ENCODE measurements at regions not wholly inside any gene's neighbourhood (a gene's known extent, or its start where the extent isn't known, plus 50 kb on each side); places are given as distances from the start of the nearest gene placed in this dataset.

DNA sequence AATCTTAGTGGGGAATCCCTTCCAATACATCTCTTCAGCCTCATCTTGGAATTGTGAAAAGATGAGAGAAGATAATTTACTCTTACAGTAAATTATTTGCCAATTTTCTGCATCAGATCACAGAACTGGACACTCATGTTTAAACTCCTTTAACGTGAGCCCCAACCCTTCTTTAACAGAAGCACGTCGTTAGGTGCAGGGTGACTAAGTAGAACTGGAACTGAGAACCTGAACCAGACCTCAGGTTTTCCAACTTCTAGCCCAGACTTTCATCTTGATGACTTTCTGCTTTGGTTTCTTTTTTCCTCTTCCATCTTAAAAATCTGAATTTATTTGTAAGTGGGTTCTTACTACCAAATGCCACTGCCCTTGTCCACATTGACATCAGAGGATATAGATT, 57.2 kb upstream of the LYZL2 start:
- TF ChIP-seq, protein P1, sequence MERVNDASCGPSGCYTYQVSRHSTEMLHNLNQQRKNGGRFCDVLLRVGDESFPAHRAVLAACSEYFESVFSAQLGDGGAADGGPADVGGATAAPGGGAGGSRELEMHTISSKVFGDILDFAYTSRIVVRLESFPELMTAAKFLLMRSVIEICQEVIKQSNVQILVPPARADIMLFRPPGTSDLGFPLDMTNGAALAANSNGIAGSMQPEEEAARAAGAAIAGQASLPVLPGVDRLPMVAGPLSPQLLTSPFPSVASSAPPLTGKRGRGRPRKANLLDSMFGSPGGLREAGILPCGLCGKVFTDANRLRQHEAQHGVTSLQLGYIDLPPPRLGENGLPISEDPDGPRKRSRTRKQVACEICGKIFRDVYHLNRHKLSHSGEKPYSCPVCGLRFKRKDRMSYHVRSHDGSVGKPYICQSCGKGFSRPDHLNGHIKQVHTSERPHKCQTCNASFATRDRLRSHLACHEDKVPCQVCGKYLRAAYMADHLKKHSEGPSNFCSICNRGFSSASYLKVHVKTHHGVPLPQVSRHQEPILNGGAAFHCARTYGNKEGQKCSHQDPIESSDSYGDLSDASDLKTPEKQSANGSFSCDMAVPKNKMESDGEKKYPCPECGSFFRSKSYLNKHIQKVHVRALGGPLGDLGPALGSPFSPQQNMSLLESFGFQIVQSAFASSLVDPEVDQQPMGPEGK (CRISPR knock-in tag; IDR thresholded peaks at IDR 0.05; ENCODE audit: borderline replicate concordance): no peak
- TF ChIP-seq TOX (CRISPR knock-in tag; IDR thresholded peaks at IDR 0.05; ENCODE audit: borderline replicate concordance) (no peak), SNAI2 (CRISPR knock-in tag; IDR thresholded peaks at IDR 0.05) (no peak), GLIS3 (CRISPR knock-in tag; IDR thresholded peaks at IDR 0.05) (no peak), ARNTL (CRISPR knock-in tag; IDR thresholded peaks at IDR 0.05; ENCODE audit: borderline replicate concordance, low read depth) (no peak), ZNF565 (CRISPR knock-in tag; conservative IDR thresholded peaks at IDR 0.05; ENCODE audit: low read depth) (no peak), RARB (CRISPR knock-in tag; IDR thresholded peaks at IDR 0.05) (no peak), ZFP30 (CRISPR knock-in tag; IDR thresholded peaks at IDR 0.05) (no peak), BACH2 (CRISPR knock-in tag; IDR thresholded peaks at IDR 0.05; ENCODE audit: borderline replicate concordance) (no peak), CSDC2 (CRISPR knock-in tag; IDR thresholded peaks at IDR 0.05) (no peak), ZNF70 (CRISPR knock-in tag; IDR thresholded peaks at IDR 0.05) (no peak)
- TF ChIP-seq, protein P2, sequence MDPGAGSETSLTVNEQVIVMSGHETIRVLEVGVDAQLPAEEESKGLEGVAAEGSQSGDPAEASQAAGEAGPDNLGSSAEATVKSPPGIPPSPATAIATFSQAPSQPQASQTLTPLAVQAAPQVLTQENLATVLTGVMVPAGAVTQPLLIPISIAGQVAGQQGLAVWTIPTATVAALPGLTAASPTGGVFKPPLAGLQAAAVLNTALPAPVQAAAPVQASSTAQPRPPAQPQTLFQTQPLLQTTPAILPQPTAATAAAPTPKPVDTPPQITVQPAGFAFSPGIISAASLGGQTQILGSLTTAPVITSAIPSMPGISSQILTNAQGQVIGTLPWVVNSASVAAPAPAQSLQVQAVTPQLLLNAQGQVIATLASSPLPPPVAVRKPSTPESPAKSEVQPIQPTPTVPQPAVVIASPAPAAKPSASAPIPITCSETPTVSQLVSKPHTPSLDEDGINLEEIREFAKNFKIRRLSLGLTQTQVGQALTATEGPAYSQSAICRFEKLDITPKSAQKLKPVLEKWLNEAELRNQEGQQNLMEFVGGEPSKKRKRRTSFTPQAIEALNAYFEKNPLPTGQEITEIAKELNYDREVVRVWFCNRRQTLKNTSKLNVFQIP (CRISPR knock-in tag; IDR thresholded peaks at IDR 0.05; ENCODE audit: borderline replicate concordance, low read depth): no peak
- TF ChIP-seq, protein P3, sequence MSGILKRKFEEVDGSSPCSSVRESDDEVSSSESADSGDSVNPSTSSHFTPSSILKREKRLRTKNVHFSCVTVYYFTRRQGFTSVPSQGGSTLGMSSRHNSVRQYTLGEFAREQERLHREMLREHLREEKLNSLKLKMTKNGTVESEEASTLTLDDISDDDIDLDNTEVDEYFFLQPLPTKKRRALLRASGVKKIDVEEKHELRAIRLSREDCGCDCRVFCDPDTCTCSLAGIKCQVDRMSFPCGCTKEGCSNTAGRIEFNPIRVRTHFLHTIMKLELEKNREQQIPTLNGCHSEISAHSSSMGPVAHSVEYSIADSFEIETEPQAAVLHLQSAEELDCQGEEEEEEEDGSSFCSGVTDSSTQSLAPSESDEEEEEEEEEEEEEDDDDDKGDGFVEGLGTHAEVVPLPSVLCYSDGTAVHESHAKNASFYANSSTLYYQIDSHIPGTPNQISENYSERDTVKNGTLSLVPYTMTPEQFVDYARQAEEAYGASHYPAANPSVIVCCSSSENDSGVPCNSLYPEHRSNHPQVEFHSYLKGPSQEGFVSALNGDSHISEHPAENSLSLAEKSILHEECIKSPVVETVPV (CRISPR knock-in tag; IDR thresholded peaks at IDR 0.05): no peak
- TF ChIP-seq, protein P4, sequence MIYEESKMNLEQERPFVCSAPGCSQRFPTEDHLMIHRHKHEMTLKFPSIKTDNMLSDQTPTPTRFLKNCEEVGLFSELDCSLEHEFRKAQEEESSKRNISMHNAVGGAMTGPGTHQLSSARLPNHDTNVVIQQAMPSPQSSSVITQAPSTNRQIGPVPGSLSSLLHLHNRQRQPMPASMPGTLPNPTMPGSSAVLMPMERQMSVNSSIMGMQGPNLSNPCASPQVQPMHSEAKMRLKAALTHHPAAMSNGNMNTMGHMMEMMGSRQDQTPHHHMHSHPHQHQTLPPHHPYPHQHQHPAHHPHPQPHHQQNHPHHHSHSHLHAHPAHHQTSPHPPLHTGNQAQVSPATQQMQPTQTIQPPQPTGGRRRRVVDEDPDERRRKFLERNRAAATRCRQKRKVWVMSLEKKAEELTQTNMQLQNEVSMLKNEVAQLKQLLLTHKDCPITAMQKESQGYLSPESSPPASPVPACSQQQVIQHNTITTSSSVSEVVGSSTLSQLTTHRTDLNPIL (CRISPR knock-in tag; IDR thresholded peaks at IDR 0.05; ENCODE audit: low read depth): no peak

Data from SK-N-SH treated with all-trans-retinoic acid at 6 μM for 48 hours (cell line).